HepG2 (cell line): ENCODE measurements at regions not wholly inside any gene's neighbourhood (a gene's known extent, or its start where the extent isn't known, plus 50 kb on each side); places are given as distances from the start of the nearest gene placed in this dataset.
"Not testable (repeated sequence)": the region's sequence is repeated elsewhere in the genome, so short reads cannot be mapped to it uniquely, and the experiment has no call there.

Source experiments
- ATAC-seq: fragments of 200-7000 bp; cut with Tn5 transposase; 3 replicates; pipeline ENCODE4 v1.9.1; 2020; ENCODE audit warnings: mild to moderate bottlenecking, moderate library complexity
- BruUV-seq: library from RNA; stranded (reverse); fragments of 400-500 nt; replicated peaks from 2 replicates; lab custom pipeline; 2021; lab: Mats Ljungman, UMichigan
- CTCF ChIA-PET: fragments of 300-600 bp; formaldehyde crosslinking; extraction: SDS; loops from one replicate; lab custom pipeline; 2021; ENCODE audit warnings: low total read pairs, inconsistent platforms, low intra/inter-chr PET ratio; lab: Yijun Ruan, JAX
- POLR2A ChIA-PET: fragments of 350-600 bp; sonication (Branson Sonifier 250); formaldehyde crosslinking; loops from one replicate; lab custom pipeline; 2020; ENCODE audit warnings: antibody characterized with exemption, inconsistent platforms; lab: Yijun Ruan, JAX
- DNase-seq: peaks from one replicate; pipeline ENCODE4 v3.0.0-alpha.2; 2015; ENCODE audit warnings: low spot score
- FAIRE-seq: peaks from 3 replicates; lab custom pipeline; 2011; peaks lifted over from hg19 to GRCh38; lab: Jason Lieb, UNC
- H2AFZ ChIP-seq: one replicate; pipeline ENCODE4 v1.6.1; 2011; ENCODE audit warnings: low read length, inconsistent platforms
- H3K27ac ChIP-seq: fragments of 300-600 bp; 3 replicates; pipeline ENCODE4 v1.8.0; 2011; ENCODE audit warnings: mixed run types, mild to moderate bottlenecking, mixed read lengths, low read length, inconsistent platforms; ENCODE audit not compliant: insufficient read depth; ENCODE audit errors: extremely low read length
- H3K27me3 ChIP-seq, 2 experiments: fragments of 200-600 bp in 1 of 2; 2 replicates in 1 of 2; 3 replicates in 1 of 2; pipeline versions ENCODE4 v1.6.0 to v1.8.0; 2011; ENCODE audit warnings: low read length in 2 of 2, mild to moderate bottlenecking in 2 of 2, moderate library complexity in 2 of 2, inconsistent platforms in 1 of 2; ENCODE audit not compliant: insufficient read depth in 2 of 2, control insufficient read depth in 1 of 2
- H3K36me3 ChIP-seq, 2 experiments: fragments of 200-600 bp in 1 of 2; replicated peaks in 1 of 2; 2 replicates in 1 of 2; 3 replicates in 1 of 2; pipeline versions ENCODE4 v1.5.1 to v1.8.0; 2011; ENCODE audit warnings: low read length in 2 of 2, inconsistent platforms in 1 of 2; ENCODE audit not compliant: insufficient read depth in 2 of 2, control insufficient read depth in 1 of 2
- H3K4me1 ChIP-seq: 2 replicates; pipeline ENCODE4 v1.5.1; 2012; ENCODE audit warnings: low read length, inconsistent platforms; ENCODE audit not compliant: insufficient read depth
- H3K4me2 ChIP-seq: 2 replicates; pipeline ENCODE4 v1.6.0; 2011; ENCODE audit warnings: low read depth, low read length, inconsistent platforms
- H3K4me3 ChIP-seq, 3 experiments: fragments of 200-600 bp in 1 of 3; sonication (generic), shearing (Covaris generic) in 1 of 3; replicated peaks in 1 of 3; 2 replicates each; pipeline ENCODE4 v1.5.1; 2011 to 2016; ENCODE audit warnings: low read length in 3 of 3, inconsistent platforms in 2 of 3, low read depth in 2 of 3, mild to moderate bottlenecking in 2 of 3, control low read depth in 1 of 3, mixed read lengths in 1 of 3; ENCODE audit not compliant: insufficient read depth in 1 of 3
- H3K79me2 ChIP-seq: one replicate; pipeline ENCODE4 v1.6.1; 2011; ENCODE audit warnings: low read length, inconsistent platforms; ENCODE audit not compliant: insufficient read depth
- H3K9ac ChIP-seq: 2 replicates; pipeline ENCODE4 v1.6.0; 2011; ENCODE audit warnings: mild to moderate bottlenecking, low read depth, low read length, inconsistent platforms; ENCODE audit not compliant: insufficient read depth
- H3K9me3 ChIP-seq: 2 replicates; pipeline ENCODE4 v1.5.1; 2012; ENCODE audit warnings: mild to moderate bottlenecking, low read length
- H4K20me1 ChIP-seq: 2 replicates; pipeline ENCODE4 v1.6.0; 2011; ENCODE audit warnings: inconsistent platforms, mild to moderate bottlenecking, low read length, moderate library complexity; ENCODE audit not compliant: insufficient read depth
- CENPT ChIP-seq: sonication (generic); formaldehyde crosslinking; IDR thresholded peaks from 2 replicates; pipeline ENCODE4 v1.8.0; 2022; ENCODE audit warnings: low read depth, mild to moderate bottlenecking, moderate library complexity, missing genetic modification reagents
- FOXA3 ChIP-seq: IDR thresholded peaks from 2 replicates; pipeline ENCODE4 v1.6.1; 2016; ENCODE audit warnings: missing genetic modification reagents, missing compliant biosample characterization
- FOXM1 ChIP-seq: sonication (generic); formaldehyde crosslinking; IDR thresholded peaks from 2 replicates; pipeline ENCODE4 v1.5.0; 2020; ENCODE audit warnings: missing genetic modification reagents
- HDAC2 ChIP-seq: sonication (generic); formaldehyde crosslinking; IDR thresholded peaks from 2 replicates; pipeline ENCODE4 v1.4.0; 2020; ENCODE audit warnings: missing genetic modification reagents
- ISX ChIP-seq: sonication (generic); formaldehyde crosslinking; conservative IDR thresholded peaks from 2 replicates; pipeline ENCODE4 v1.5.0; 2020; ENCODE audit warnings: missing genetic modification reagents
- SIN3B ChIP-seq: fragments of 150-350 bp; IDR thresholded peaks from 2 replicates; pipeline ENCODE4 v1.6.1; 2014; ENCODE audit warnings: low read length
- SMARCE1 ChIP-seq: fragments of 450-650 bp; IDR thresholded peaks from 2 replicates; pipeline ENCODE4 v1.6.1; 2017; ENCODE audit warnings: borderline replicate concordance
- TFDP2 ChIP-seq: sonication (generic); formaldehyde crosslinking; IDR thresholded peaks from 2 replicates; pipeline ENCODE4 v1.4.0; 2020; ENCODE audit warnings: missing genetic modification reagents
- TGIF2 ChIP-seq: IDR thresholded peaks from 2 replicates; pipeline ENCODE4 v1.6.1; 2016; ENCODE audit warnings: control low read depth, missing compliant biosample characterization
- U2AF1 ChIP-seq: fragments of 200-400 bp; formaldehyde crosslinking; optimal IDR thresholded peaks from 2 replicates; pipeline ENCODE3; 2017; ENCODE audit warnings: mild to moderate bottlenecking, low read depth, low read length
- ZBTB42 ChIP-seq: sonication (generic); formaldehyde crosslinking; IDR thresholded peaks from 2 replicates; pipeline ENCODE4 v1.5.0; 2020; ENCODE audit warnings: mild to moderate bottlenecking, missing genetic modification reagents
- ZNF44 ChIP-seq: sonication (generic); formaldehyde crosslinking; IDR thresholded peaks from 2 replicates; pipeline ENCODE4 v1.5.1; 2020; ENCODE audit warnings: mild to moderate bottlenecking, missing genetic modification reagents
- ZNF572 ChIP-seq: sonication (generic); formaldehyde crosslinking; IDR thresholded peaks from 2 replicates; pipeline ENCODE4 v1.5.1; 2020; ENCODE audit warnings: mild to moderate bottlenecking, missing genetic modification reagents
- WGBS: methylation state at CpG from one replicate; pipeline ENCODE4 v1.1.6; 2017; ENCODE audit warnings: low lambda C conversion rate; 5-methylcytosine and 5-hydroxymethylcytosine counted together
- in situ Hi-C: cut with HindIII; loops from 2 replicates; pipeline ENCODE4 v1.10.0; 2017; ENCODE audit warnings: low pct_unique_long_range_greater_than_20kb; ENCODE audit not compliant: extremely low pct_ligation_motif_present
- intact Hi-C: fragments of 100-400 bp; cut with micrococcal nuclease; formaldehyde crosslinking; loops from one replicate; pipeline ENCODE4 v1.10.0; 2022; ENCODE audit not compliant: unreplicated experiment
- TF ChIP-seq, protein P1 (sequence below): sonication (generic); formaldehyde crosslinking; IDR thresholded peaks from 2 replicates; pipeline ENCODE4 v1.4.0; 2020; ENCODE audit warnings: mild to moderate bottlenecking, low read depth, missing genetic modification reagents

DNA sequence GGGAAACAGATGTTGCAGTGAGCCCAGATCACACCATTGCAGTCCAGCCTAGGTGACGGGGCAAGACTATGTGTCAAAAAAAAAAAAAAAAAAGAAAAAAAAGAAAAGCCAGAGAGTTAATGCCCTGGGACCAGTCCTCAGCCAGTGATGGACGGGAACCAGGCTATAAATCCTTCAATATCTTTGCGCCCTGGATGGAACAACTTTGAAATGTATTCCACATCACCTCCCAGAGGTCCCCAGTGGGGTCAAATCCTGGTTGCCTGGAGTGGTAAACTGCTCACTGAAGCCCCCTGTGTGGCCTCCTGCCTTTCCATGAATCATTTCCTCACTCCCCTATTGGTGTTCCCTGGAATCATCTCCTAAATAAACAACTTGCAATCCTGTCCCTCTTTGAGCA lies 166.9 kb downstream of the DEFB131A start:
- Histone ChIP-seq H4K20me1 (no peaks in the 10 kb centered on the region), H3K9me3 (no peaks in the 10 kb centered on the region), H3K36me3 (no peaks in the 10 kb centered on the region), H3K4me3 (no peak overlapping the region), H3K79me2 (no peaks in the 10 kb centered on the region), H3K27me3 (no peaks in the 10 kb centered on the region), H3K9ac (no peak overlapping the region), H3K4me2 (no peak overlapping the region), H3K27ac (no peak overlapping the region), H3K4me1 (no peaks in the 10 kb centered on the region), H2AFZ (no peak overlapping the region)
- ChIA-PET CTCF (no interaction called here), POLR2A (no interaction called here)
- no peak for DNase-seq
- in situ Hi-C loops, result no loop called here
- no peak for ATAC-seq
- no peak for FAIRE-seq
- BruUV-seq, result no TSS peak
- 57% methylated on average over 3 of the region's 3 CpGs for WGBS
- intact Hi-C loops, result no loop called here
- TF ChIP-seq FOXM1 (CRISPR knock-in tag) (no peak), SIN3B (no peak), SMARCE1 (no peak), ZNF44 (no peak), FOXA3 (CRISPR knock-in tag) (no peak), U2AF1 (no peak), HDAC2 (CRISPR knock-in tag) (no peak), TFDP2 (CRISPR knock-in tag) (no peak), TGIF2 (CRISPR knock-in tag) (no peak), ZBTB42 (no peak), ZNF572 (CRISPR knock-in tag) (no peak), ISX (no peak), CENPT (CRISPR knock-in tag) (no peak)
- TF ChIP-seq, protein P1, sequence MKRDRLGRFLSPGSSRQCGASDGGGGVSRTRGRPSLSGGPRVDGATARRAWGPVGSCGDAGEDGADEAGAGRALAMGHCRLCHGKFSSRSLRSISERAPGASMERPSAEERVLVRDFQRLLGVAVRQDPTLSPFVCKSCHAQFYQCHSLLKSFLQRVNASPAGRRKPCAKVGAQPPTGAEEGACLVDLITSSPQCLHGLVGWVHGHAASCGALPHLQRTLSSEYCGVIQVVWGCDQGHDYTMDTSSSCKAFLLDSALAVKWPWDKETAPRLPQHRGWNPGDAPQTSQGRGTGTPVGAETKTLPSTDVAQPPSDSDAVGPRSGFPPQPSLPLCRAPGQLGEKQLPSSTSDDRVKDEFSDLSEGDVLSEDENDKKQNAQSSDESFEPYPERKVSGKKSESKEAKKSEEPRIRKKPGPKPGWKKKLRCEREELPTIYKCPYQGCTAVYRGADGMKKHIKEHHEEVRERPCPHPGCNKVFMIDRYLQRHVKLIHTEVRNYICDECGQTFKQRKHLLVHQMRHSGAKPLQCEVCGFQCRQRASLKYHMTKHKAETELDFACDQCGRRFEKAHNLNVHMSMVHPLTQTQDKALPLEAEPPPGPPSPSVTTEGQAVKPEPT (CRISPR knock-in tag), result no peak

- not testable (repeated sequence) for H3K27me3 ChIP-seq
Observed at GRCh38 chr4:9636411-9636810, 145.0 kb upstream of the DRD5 start.

More at GRCh38 chr4:9636411-9636810, 145.0 kb upstream of the DRD5 start:
- H3K79me2 ChIP-seq, H3K4me2 ChIP-seq, H3K9ac ChIP-seq, FAIRE-seq, in situ Hi-C loops, ATAC-seq, H2AFZ ChIP-seq, H3K36me3 ChIP-seq, BruUV-seq, intact Hi-C loops, H4K20me1 ChIP-seq, CTCF ChIA-PET, POLR2A ChIA-PET, H3K4me3 ChIP-seq, H3K4me1 ChIP-seq, H3K9me3 ChIP-seq, H3K27ac ChIP-seq, DNase-seq: not testable (repeated sequence)
- WGBS, result 16% methylated on average over 3 of the region's 3 CpGs
